Astrocyte (in vitro differentiated cells and primary cell): ENCODE measurements at regions not wholly inside any gene's neighbourhood (a gene's known extent, or its start where the extent isn't known, plus 50 kb on each side); places are given as distances from the start of the nearest gene placed in this dataset.

Experiments used
- EZH2 ChIP-seq: IDR thresholded peaks from 2 replicates; pipeline ENCODE4 v1.6.1; 2012; ENCODE audit warnings: mild to moderate bottlenecking, low read length, inconsistent platforms; ENCODE audit not compliant: insufficient read depth
- TF ChIP-seq, protein P1 (sequence below): IDR thresholded peaks from 2 replicates; pipeline ENCODE4 v1.5.1; 2011; ENCODE audit warnings: low read depth, mild to moderate bottlenecking, inconsistent platforms, low read length, moderate library complexity; ENCODE audit not compliant: insufficient read depth

DNA sequence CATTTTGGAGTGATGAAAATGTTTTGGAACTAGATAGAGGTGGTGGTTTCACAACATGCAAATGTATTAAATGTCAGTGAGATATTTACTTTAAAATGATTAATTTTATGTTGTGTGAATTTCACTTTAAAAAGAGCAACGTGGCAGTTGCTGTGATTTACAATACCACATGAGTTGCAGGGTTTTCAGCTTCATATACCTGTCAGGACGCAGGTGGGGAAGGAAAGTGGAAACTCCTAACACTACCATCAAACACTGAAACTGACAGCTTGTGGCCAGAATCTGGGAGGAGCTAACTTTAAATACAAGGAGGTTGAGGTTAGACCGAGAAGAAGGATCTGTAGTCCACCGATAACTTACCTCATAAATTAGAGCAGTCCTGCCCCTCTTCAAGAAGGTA lies 168.9 kb upstream of the TMEM72 start:
- TF ChIP-seq, protein P1, sequence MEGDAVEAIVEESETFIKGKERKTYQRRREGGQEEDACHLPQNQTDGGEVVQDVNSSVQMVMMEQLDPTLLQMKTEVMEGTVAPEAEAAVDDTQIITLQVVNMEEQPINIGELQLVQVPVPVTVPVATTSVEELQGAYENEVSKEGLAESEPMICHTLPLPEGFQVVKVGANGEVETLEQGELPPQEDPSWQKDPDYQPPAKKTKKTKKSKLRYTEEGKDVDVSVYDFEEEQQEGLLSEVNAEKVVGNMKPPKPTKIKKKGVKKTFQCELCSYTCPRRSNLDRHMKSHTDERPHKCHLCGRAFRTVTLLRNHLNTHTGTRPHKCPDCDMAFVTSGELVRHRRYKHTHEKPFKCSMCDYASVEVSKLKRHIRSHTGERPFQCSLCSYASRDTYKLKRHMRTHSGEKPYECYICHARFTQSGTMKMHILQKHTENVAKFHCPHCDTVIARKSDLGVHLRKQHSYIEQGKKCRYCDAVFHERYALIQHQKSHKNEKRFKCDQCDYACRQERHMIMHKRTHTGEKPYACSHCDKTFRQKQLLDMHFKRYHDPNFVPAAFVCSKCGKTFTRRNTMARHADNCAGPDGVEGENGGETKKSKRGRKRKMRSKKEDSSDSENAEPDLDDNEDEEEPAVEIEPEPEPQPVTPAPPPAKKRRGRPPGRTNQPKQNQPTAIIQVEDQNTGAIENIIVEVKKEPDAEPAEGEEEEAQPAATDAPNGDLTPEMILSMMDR: no peak
- no peak for TF ChIP-seq EZH2
